ENCODE measurements at regions not wholly inside any gene's neighbourhood (a gene's known extent, or its start where the extent isn't known, plus 50 kb on each side); places are given as distances from the start of the nearest gene placed in this dataset.
A peak's percentile ranks its signal among the peaks of the same experiment; 100 is the strongest.

DNA sequence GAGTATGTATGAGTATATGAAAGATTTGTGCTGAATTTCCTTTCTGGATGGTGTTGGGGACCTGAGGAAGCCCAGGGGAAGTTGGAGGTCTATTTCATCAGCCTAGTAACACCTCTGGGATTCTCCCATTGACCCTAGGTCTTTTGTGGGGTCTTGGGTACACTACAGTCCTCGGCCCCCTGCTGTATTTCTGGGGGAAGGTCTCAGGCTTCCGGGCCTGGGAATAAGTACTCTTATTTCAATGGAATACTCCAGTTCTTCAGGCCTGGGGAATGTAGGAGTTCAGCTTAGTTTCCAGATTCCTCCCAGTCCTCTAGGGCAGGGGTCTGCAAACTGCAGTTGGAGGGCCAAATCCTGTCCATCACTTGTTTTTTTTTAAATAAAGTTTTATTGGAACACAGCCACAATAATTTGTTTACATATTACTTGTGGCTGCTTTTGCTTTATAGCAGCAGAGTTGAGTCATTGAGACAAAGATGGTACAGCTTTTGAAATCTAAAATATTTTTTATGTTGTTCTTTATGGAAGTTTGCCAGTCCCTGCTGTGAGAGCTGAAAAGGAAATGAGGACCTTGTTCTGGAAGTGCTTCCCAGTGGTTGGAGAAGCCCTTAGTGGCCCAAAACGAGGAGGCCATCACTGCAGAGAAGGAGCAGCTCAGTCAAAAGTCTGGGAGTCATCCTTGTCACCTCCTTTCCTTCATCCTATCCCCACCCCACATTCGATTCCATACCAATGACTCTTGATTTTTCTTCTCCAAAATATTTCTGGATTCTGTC is 142.5 kb upstream of the HS3ST2 start:
- H3K27ac ChIP-seq (ENCODE audit: low read depth, low read length): no peak overlapping the region
- H3K4me3 ChIP-seq (ENCODE audit: insufficient read depth, low read length, poor library complexity, severe bottlenecking): no peak overlapping the region
- no peaks in the 10 kb centered on the region for H3K9me2 ChIP-seq (replicated peaks; ENCODE audit: insufficient read depth, low read length)
- H3K36me3 ChIP-seq (ENCODE audit: low read length): no peaks in the 10 kb centered on the region
- no peaks in the 10 kb centered on the region for H4K20me1 ChIP-seq (ENCODE audit: low read depth, low read length)
- H3K4me2 ChIP-seq (ENCODE audit: low read depth, low read length, poor library complexity, severe bottlenecking): no peak overlapping the region
- H3K27me3 ChIP-seq (ENCODE audit: low read length): no peaks in the 10 kb centered on the region
- TF ChIP-seq EZH2phosphoT487 (conservative IDR thresholded peaks at IDR 0.05; ENCODE audit: low read length): no peak
- H2AFZ ChIP-seq (ENCODE audit: low read depth, low read length, severe bottlenecking): peak overlapping the region; percentile 44
- H3K79me2 ChIP-seq (ENCODE audit: insufficient read depth, low read length): no peaks in the 10 kb centered on the region
- no peaks in the 10 kb centered on the region for H3K9me3 ChIP-seq (ENCODE audit: insufficient read depth, low read length)
- H3K9ac ChIP-seq (ENCODE audit: low read length): no peak overlapping the region
- H3F3A ChIP-seq (ENCODE audit: insufficient read depth): no peaks in the 10 kb centered on the region

DNA sequence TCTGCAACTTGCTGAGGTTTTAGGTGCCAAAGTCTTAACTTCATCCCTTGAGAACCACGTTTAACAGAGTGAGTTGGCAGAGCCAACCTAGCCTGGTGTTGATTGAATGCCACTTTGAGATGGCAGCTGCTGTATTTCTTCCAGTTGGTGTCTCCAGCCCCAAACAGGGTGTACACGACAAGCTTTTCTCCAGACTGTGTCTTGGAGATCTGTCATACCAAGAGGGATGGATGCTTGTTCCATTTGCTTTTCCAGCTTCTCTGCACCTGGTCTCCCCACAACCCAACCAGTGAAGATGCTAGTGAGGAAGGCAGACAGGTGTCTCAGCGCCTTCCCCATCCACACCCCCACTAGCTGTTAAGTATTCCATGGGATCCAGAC is 141.1 kb upstream of the HS3ST2 start:
- Histone ChIP-seq H3K4me2 (ENCODE audit: low read depth, low read length, poor library complexity, severe bottlenecking) (no peak overlapping the region), H3F3A (ENCODE audit: insufficient read depth) (no peaks in the 10 kb centered on the region), H3K79me2 (ENCODE audit: insufficient read depth, low read length) (no peaks in the 10 kb centered on the region), H4K20me1 (ENCODE audit: low read depth, low read length) (no peaks in the 10 kb centered on the region), H3K36me3 (ENCODE audit: low read length) (no peaks in the 10 kb centered on the region), H3K9ac (ENCODE audit: low read length) (no peak overlapping the region), H3K27me3 (ENCODE audit: low read length) (no peaks in the 10 kb centered on the region), H3K9me3 (ENCODE audit: insufficient read depth, low read length) (no peaks in the 10 kb centered on the region), H3K9me2 (replicated peaks; ENCODE audit: insufficient read depth, low read length) (no peaks in the 10 kb centered on the region), H3K27ac (ENCODE audit: low read depth, low read length) (no peak overlapping the region), H3K4me3 (ENCODE audit: insufficient read depth, low read length, poor library complexity, severe bottlenecking) (no peak overlapping the region), H2AFZ (ENCODE audit: low read depth, low read length, severe bottlenecking) (no peak overlapping the region)
- TF ChIP-seq, protein P1, sequence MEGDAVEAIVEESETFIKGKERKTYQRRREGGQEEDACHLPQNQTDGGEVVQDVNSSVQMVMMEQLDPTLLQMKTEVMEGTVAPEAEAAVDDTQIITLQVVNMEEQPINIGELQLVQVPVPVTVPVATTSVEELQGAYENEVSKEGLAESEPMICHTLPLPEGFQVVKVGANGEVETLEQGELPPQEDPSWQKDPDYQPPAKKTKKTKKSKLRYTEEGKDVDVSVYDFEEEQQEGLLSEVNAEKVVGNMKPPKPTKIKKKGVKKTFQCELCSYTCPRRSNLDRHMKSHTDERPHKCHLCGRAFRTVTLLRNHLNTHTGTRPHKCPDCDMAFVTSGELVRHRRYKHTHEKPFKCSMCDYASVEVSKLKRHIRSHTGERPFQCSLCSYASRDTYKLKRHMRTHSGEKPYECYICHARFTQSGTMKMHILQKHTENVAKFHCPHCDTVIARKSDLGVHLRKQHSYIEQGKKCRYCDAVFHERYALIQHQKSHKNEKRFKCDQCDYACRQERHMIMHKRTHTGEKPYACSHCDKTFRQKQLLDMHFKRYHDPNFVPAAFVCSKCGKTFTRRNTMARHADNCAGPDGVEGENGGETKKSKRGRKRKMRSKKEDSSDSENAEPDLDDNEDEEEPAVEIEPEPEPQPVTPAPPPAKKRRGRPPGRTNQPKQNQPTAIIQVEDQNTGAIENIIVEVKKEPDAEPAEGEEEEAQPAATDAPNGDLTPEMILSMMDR (IDR thresholded peaks at IDR 0.05; ENCODE audit: insufficient read depth, low read length, poor library complexity, severe bottlenecking): no peak
- no peak for TF ChIP-seq EZH2phosphoT487 (conservative IDR thresholded peaks at IDR 0.05; ENCODE audit: low read length)

DNA sequence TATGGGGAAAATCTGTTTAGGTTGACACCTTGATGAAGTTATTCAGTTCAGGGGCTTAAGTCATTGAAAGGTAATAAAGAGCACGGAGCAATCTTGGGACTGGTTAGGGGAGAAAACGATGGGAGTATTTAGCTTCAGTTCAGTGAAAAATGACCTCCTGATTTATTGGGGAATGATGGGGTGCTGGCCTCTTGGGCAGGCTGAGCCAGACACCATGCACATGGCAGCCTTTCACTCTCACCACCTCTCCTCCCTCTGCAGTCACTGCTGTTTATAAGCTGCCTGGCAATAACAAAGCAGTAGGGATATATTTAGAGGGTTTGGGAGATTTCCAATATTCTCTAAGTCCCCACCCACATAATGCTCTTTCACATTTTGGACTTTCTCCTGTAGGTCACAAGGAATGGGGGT is 140.5 kb upstream of the HS3ST2 start:
- H3K9me2 ChIP-seq (replicated peaks; ENCODE audit: insufficient read depth, low read length): no peaks in the 10 kb centered on the region
- no peak overlapping the region for H3K4me3 ChIP-seq (ENCODE audit: insufficient read depth, low read length, poor library complexity, severe bottlenecking)
- no peak overlapping the region for H2AFZ ChIP-seq (ENCODE audit: low read depth, low read length, severe bottlenecking)
- no peaks in the 10 kb centered on the region for H3K79me2 ChIP-seq (ENCODE audit: insufficient read depth, low read length)
- H3F3A ChIP-seq (ENCODE audit: insufficient read depth): no peaks in the 10 kb centered on the region
- no peaks in the 10 kb centered on the region for H3K36me3 ChIP-seq (ENCODE audit: low read length)
- TF ChIP-seq, protein P1 (IDR thresholded peaks at IDR 0.05; ENCODE audit: insufficient read depth, low read length, poor library complexity, severe bottlenecking): no peak
- TF ChIP-seq EZH2phosphoT487 (conservative IDR thresholded peaks at IDR 0.05; ENCODE audit: low read length): no peak
- H3K9ac ChIP-seq (ENCODE audit: low read length): no peak overlapping the region
- no peaks in the 10 kb centered on the region for H3K9me3 ChIP-seq (ENCODE audit: insufficient read depth, low read length)
- no peak overlapping the region for H3K27ac ChIP-seq (ENCODE audit: low read depth, low read length)
- no peaks in the 10 kb centered on the region for H3K27me3 ChIP-seq (ENCODE audit: low read length)
- no peaks in the 10 kb centered on the region for H4K20me1 ChIP-seq (ENCODE audit: low read depth, low read length)
- H3K4me2 ChIP-seq (ENCODE audit: low read depth, low read length, poor library complexity, severe bottlenecking): no peak overlapping the region

DNA sequence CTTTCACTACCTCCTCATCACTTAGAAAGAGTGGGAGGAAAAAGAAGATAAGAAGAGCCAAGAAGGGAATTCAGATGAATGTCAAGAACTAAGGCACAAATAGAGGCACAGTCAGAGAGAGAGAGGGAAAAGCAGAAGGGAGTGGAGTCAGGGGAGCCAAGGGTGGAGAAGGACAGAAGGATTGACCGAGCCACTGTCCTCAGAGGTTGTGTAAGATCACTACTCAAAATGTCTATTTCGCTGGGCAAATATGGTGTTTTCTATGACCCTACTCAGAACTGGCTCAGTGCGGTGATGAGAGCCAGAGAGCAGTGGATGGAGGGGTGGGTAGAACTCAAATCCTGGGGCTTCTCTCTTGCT is 139.2 kb upstream of the HS3ST2 start:
- Histone ChIP-seq H3K27ac (ENCODE audit: low read depth, low read length) (no peak overlapping the region), H3K9ac (ENCODE audit: low read length) (no peak overlapping the region), H3K27me3 (ENCODE audit: low read length) (no peaks in the 10 kb centered on the region), H3K4me3 (ENCODE audit: insufficient read depth, low read length, poor library complexity, severe bottlenecking) (no peak overlapping the region), H3F3A (ENCODE audit: insufficient read depth) (no peaks in the 10 kb centered on the region), H3K9me2 (replicated peaks; ENCODE audit: insufficient read depth, low read length) (no peaks in the 10 kb centered on the region), H3K4me2 (ENCODE audit: low read depth, low read length, poor library complexity, severe bottlenecking) (no peak overlapping the region), H4K20me1 (ENCODE audit: low read depth, low read length) (no peaks in the 10 kb centered on the region), H3K9me3 (ENCODE audit: insufficient read depth, low read length) (no peaks in the 10 kb centered on the region), H3K36me3 (ENCODE audit: low read length) (no peaks in the 10 kb centered on the region), H3K79me2 (ENCODE audit: insufficient read depth, low read length) (no peaks in the 10 kb centered on the region), H2AFZ (ENCODE audit: low read depth, low read length, severe bottlenecking) (no peak overlapping the region)
- TF ChIP-seq, protein P1 (IDR thresholded peaks at IDR 0.05; ENCODE audit: insufficient read depth, low read length, poor library complexity, severe bottlenecking): no peak
- no peak for TF ChIP-seq EZH2phosphoT487 (conservative IDR thresholded peaks at IDR 0.05; ENCODE audit: low read length)
